Nephron (organoid): ENCODE measurements at regions not wholly inside any gene's neighbourhood (a gene's known extent, or its start where the extent isn't known, plus 50 kb on each side); places are given as distances from the start of the nearest gene placed in this dataset.

ENCODE experiments used
- H3K27ac Mint-ChIP-seq, 3 experiments: 2 replicates each; pipeline ENCODE4 v1.8.0; 2020; ENCODE audit warnings: mixed read lengths in 3 of 3, mild to moderate bottlenecking in 2 of 3, moderate library complexity in 1 of 3
- H3K27me3 Mint-ChIP-seq: 2 replicates; pipeline ENCODE4 v1.8.0; 2021; ENCODE audit warnings: low read depth, mild to moderate bottlenecking, moderate library complexity, mixed read lengths
- H3K36me3 Mint-ChIP-seq: 2 replicates; pipeline ENCODE4 v1.8.0; 2020; ENCODE audit warnings: low read depth, mixed read lengths
- H3K4me1 Mint-ChIP-seq: 2 replicates; pipeline ENCODE4 v1.8.0; 2020; ENCODE audit warnings: mixed read lengths
- H3K4me3 Mint-ChIP-seq, 3 experiments: 2 replicates each; pipeline ENCODE4 v1.8.0; 2020; ENCODE audit warnings: mild to moderate bottlenecking in 3 of 3, mixed read lengths in 3 of 3, moderate library complexity in 2 of 3
- H3K9me3 Mint-ChIP-seq: 2 replicates; pipeline ENCODE4 v1.8.0; 2020; ENCODE audit warnings: mixed read lengths
- CTCF ChIP-seq, 3 experiments: fragments of 200-600 bp; sonication (generic); IDR thresholded peaks; one replicate each; pipeline ENCODE4 v1.5.0; 2021; ENCODE audit warnings: antibody characterized with exemption in 3 of 3; ENCODE audit not compliant: unreplicated experiment in 3 of 3

DNA sequence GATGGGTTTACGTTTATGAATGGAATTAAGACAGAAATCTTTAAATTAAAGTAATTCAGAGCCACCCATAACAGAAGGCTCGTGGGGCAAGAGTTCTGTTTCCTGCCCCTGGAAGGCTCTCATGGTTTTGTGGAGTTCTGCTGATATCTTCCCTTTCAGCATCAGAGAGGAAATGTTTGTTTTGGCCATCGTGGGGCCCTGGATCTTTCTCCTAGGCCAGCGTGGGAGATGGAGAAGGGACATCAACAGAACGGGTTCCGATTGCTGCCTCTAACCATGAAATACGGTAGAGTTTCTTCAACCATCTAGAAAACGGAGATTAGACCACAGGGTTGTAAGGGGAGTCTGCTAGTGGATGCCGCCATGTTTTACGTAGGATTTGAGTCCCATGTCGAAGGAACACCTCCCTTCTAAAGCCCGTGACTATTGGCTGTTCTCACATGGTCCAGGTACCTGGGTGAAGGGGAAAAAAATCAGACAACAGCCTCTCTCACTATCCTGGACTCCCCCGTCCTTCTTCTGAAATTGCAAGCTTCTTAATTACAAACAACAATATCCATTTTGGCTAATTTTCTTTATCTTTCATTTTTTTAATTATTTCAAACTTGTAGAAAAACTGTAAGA, 169.1 kb upstream of the CELF2 start:
- Mint-ChIP-seq H3K27ac (no peak overlapping the region), H3K4me1 (peaks cover 9% of the 10 kb centered on the region), H3K9me3 (peaks cover 12% of the 10 kb centered on the region), H3K4me3 (no peak overlapping the region), H3K27me3 (peaks cover 17% of the 10 kb centered on the region), H3K36me3 (no peaks in the 10 kb centered on the region)
- TF ChIP-seq CTCF (IDR thresholded peaks at IDR 0.05; ENCODE audit: unreplicated experiment in 3 of 3): no peak

- Mint-ChIP-seq H3K36me3 (no peaks in the 10 kb centered on the region), H3K4me3 (no peak overlapping the region), H3K27me3 (peaks cover 21% of the 10 kb centered on the region), H3K27ac (no peak overlapping the region), H3K9me3 (peaks cover 8% of the 10 kb centered on the region), H3K4me1 (peaks cover 9% of the 10 kb centered on the region)
- TF ChIP-seq CTCF (IDR thresholded peaks at IDR 0.05; ENCODE audit: unreplicated experiment in 3 of 3): no peak
These were observed 168.4 kb upstream of the CELF2 start for GRCh38 chr10:10849306-10849705.

DNA sequence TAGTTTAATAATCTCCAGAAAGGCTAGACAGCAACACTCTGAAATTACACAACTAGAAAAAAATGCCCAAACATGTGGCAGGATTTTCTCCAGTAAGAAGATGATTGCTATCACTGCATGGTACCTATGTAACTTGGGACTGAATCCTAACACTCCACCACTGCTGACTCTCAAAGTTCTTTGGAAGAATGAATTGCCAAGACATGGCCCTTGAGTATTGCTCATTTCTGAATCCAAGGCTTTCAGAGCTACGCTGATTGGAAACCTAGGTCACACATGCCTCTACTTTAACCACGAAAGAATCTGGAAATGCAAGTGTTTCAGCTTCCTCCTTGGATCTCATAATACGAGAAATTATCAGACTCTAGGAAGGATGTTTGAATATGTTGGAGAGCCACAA, 167.5 kb upstream of the CELF2 start:
- Mint-ChIP-seq H3K4me3 (no peak overlapping the region), H3K9me3 (peaks cover 8% of the 10 kb centered on the region), H3K27me3 (peaks cover 23% of the 10 kb centered on the region), H3K36me3 (no peaks in the 10 kb centered on the region), H3K27ac (no peak overlapping the region), H3K4me1 (peaks cover 11% of the 10 kb centered on the region)
- no peak for TF ChIP-seq CTCF (IDR thresholded peaks at IDR 0.05; ENCODE audit: unreplicated experiment in 3 of 3)

GRCh38 chr10:10852464-10852863, 165.2 kb upstream of the CELF2 start:
- peaks cover 5% of the 10 kb centered on the region for H3K4me1 Mint-ChIP-seq
- peaks cover 8% of the 10 kb centered on the region for H3K9me3 Mint-ChIP-seq
- H3K27me3 Mint-ChIP-seq: peaks cover 19% of the 10 kb centered on the region
- no peak overlapping the region for H3K27ac Mint-ChIP-seq
- no peak for TF ChIP-seq CTCF (IDR thresholded peaks at IDR 0.05; ENCODE audit: unreplicated experiment in 3 of 3)
- no peak overlapping the region for H3K4me3 Mint-ChIP-seq
- H3K36me3 Mint-ChIP-seq: no peaks in the 10 kb centered on the region

GRCh38 chr10:10853954-10854353, 163.7 kb upstream of the CELF2 start:
- Mint-ChIP-seq H3K27me3 (peaks cover 19% of the 10 kb centered on the region), H3K27ac (no peak overlapping the region), H3K4me3 (no peak overlapping the region), H3K4me1 (peaks cover 5% of the 10 kb centered on the region), H3K9me3 (peaks cover 8% of the 10 kb centered on the region), H3K36me3 (no peaks in the 10 kb centered on the region)
- TF ChIP-seq CTCF (IDR thresholded peaks at IDR 0.05; ENCODE audit: unreplicated experiment in 3 of 3): no peak

DNA sequence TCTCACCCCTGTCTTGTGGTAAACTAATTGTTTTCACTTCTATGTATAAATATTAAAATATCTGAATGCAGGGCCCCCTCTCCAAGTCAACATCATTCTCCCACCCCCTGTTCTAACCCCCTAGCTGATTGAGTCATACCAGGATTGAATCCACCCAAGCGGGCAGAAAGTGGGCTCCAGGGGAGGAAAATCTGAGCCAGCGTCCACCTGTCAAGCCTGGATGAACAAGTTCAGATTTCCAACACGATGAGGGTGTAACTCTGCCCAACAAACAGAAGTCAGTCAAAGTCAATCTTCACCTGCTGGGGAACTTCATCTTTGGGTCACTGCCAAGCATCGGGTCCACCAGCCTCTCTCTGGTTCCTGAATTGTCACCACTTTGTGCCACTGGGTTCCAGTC, 162.9 kb upstream of the CELF2 start:
- Mint-ChIP-seq H3K9me3 (peaks cover 8% of the 10 kb centered on the region), H3K4me3 (no peak overlapping the region), H3K36me3 (no peaks in the 10 kb centered on the region), H3K4me1 (peaks cover 5% of the 10 kb centered on the region), H3K27me3 (peaks cover 19% of the 10 kb centered on the region), H3K27ac (no peak overlapping the region)
- TF ChIP-seq CTCF (IDR thresholded peaks at IDR 0.05; ENCODE audit: unreplicated experiment in 3 of 3): no peak
